ENCODE measurements at regions not wholly inside any gene's neighbourhood (a gene's known extent, or its start where the extent isn't known, plus 50 kb on each side); places are given as distances from the start of the nearest gene placed in this dataset.

DNA sequence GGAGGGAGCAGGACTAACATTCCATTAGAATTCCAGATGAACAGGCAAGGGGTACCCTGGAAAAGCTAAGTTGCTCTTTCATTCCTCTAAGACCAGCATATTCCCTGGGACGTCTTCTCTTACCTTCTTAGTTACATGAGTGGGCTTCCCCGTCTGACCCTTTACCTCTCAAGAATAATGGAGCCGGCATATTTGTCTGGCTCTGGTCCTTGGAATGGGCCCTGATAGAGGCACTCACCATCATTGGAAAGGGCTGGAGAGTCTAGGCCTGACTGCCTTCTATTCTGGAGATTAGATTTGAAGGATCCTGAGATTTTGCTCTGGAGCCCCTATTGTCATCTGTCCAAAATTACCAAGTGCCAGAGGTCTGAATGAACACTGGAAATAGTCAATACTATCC lies 347.5 kb downstream of the MYCN start:
- TF ChIP-seq, protein P1, sequence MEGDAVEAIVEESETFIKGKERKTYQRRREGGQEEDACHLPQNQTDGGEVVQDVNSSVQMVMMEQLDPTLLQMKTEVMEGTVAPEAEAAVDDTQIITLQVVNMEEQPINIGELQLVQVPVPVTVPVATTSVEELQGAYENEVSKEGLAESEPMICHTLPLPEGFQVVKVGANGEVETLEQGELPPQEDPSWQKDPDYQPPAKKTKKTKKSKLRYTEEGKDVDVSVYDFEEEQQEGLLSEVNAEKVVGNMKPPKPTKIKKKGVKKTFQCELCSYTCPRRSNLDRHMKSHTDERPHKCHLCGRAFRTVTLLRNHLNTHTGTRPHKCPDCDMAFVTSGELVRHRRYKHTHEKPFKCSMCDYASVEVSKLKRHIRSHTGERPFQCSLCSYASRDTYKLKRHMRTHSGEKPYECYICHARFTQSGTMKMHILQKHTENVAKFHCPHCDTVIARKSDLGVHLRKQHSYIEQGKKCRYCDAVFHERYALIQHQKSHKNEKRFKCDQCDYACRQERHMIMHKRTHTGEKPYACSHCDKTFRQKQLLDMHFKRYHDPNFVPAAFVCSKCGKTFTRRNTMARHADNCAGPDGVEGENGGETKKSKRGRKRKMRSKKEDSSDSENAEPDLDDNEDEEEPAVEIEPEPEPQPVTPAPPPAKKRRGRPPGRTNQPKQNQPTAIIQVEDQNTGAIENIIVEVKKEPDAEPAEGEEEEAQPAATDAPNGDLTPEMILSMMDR (IDR thresholded peaks at IDR 0.05; ENCODE audit: poor library complexity, severe bottlenecking), result no peak
- Histone ChIP-seq H3K27me3 (ENCODE audit: insufficient read depth, poor library complexity, severe bottlenecking) (no peaks in the 10 kb centered on the region), H3K9me3 (ENCODE audit: severe bottlenecking) (no peaks in the 10 kb centered on the region), H3K27ac (ENCODE audit: poor library complexity, severe bottlenecking) (no peak overlapping the region), H3K36me3 (ENCODE audit: low read depth) (no peaks in the 10 kb centered on the region), H3K4me3 (ENCODE audit: severe bottlenecking) (no peak overlapping the region), H3K4me1 (ENCODE audit: insufficient read depth, poor library complexity, severe bottlenecking) (no peaks in the 10 kb centered on the region)
- ATAC-seq (ENCODE audit: low read depth), result no peak
- no peak for DNase-seq (ENCODE audit: low spot score)

DNA sequence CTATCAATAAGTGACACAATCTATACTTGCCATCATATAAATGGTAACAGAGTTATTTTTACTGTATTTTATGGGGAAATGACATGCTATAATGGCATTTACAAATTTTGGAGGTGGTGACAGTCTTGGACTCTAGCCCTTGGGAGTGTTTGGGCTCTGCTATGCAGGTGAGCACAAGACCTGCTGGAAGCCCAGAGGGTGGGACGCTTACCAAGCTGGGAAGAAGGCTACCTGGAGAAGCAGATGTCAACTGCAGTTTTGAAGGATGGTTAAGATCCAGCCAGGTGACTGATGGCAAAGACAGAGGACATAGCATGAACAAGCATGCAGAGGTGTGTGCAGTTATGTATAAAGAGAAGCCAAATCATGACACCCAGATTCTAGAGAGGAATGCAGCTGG lies 346.9 kb downstream of the MYCN start:
- Histone ChIP-seq H3K4me3 (ENCODE audit: severe bottlenecking) (no peak overlapping the region), H3K36me3 (ENCODE audit: low read depth) (no peaks in the 10 kb centered on the region), H3K27ac (ENCODE audit: poor library complexity, severe bottlenecking) (no peak overlapping the region), H3K4me1 (ENCODE audit: insufficient read depth, poor library complexity, severe bottlenecking) (no peaks in the 10 kb centered on the region), H3K9me3 (ENCODE audit: severe bottlenecking) (no peaks in the 10 kb centered on the region), H3K27me3 (ENCODE audit: insufficient read depth, poor library complexity, severe bottlenecking) (no peaks in the 10 kb centered on the region)
- ATAC-seq (ENCODE audit: low read depth) (no peak), DNase-seq (ENCODE audit: low spot score) (no peak)
- TF ChIP-seq, protein P1 (IDR thresholded peaks at IDR 0.05; ENCODE audit: poor library complexity, severe bottlenecking), result no peak

DNA sequence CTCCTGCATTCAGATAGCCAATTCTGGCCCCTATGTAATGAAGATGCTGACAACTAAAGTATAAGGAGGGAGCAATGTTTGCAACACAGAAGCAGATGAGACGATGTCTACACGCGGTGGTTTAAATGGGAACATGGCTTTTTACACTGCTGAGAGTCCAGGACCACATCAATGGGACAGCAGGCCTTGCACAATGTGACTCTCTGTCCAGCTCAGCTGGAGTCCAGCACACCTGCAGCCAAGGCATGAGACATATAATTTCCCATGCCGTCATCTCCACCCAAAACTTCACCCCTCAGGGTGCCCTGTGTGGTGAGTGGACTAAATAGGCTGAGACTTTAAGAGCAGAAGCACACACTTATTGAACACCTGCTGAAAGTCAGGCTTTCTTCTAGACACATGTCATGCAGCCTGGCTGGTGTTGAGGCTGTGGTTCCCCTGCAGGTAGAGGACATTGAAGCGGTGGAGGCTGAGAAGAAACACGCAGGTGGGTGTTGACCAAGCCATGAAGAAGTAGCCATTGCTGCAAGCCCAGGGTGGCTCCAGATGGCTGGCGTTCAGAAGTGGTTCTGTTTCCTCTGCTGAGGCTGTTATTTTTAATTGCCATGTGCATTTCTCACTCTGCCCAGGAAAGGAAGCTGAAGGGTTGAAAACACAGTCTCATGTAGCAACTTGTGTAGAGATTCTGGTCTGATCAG lies 345.6 kb downstream of the MYCN start:
- DNase-seq (ENCODE audit: low spot score) (no peak), ATAC-seq (ENCODE audit: low read depth) (no peak)
- no peaks in the 10 kb centered on the region for H3K27me3 ChIP-seq (ENCODE audit: insufficient read depth, poor library complexity, severe bottlenecking)
- no peaks in the 10 kb centered on the region for H3K9me3 ChIP-seq (ENCODE audit: severe bottlenecking)
- H3K27ac ChIP-seq (ENCODE audit: poor library complexity, severe bottlenecking), result no peak overlapping the region
- H3K4me1 ChIP-seq (ENCODE audit: insufficient read depth, poor library complexity, severe bottlenecking), result no peaks in the 10 kb centered on the region
- no peaks in the 10 kb centered on the region for H3K36me3 ChIP-seq (ENCODE audit: low read depth)
- TF ChIP-seq, protein P1 (IDR thresholded peaks at IDR 0.05; ENCODE audit: poor library complexity, severe bottlenecking), result no peak
- no peak overlapping the region for H3K4me3 ChIP-seq (ENCODE audit: severe bottlenecking)

DNA sequence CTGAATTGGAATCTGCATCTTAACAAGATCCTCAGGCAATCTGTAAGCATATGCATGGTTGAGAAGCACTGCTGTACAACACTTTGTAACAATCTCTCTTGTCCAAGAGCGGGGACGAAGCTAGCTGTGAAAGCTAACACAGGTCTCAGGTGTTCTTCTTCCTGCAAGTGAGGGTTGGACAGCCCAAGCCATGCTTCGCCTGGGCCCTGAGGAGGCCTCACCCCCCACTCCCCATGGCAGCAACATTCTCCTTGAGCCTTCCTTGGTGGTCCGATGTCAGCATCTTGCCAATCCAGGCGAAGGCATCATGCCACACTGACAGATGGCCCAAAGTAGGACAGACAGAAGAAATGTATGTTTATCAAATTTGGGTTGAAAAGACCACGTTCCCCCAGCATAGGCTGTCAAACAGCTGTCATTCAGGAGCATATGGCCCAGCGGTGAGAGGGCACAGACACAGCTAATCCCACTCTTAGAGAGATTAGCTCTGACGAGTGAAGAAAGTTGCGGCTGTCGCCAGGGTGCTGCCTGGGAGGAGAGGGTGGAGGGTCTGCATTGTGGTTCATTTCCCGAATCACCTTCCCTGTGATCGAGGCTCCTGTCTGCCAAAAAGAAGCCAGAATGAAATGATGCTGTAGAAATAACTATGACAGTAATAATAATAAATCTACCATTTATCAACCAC lies 344.7 kb downstream of the MYCN start:
- TF ChIP-seq, protein P1 (IDR thresholded peaks at IDR 0.05; ENCODE audit: poor library complexity, severe bottlenecking), result no peak
- H3K9me3 ChIP-seq (ENCODE audit: severe bottlenecking), result no peaks in the 10 kb centered on the region
- no peaks in the 10 kb centered on the region for H3K4me1 ChIP-seq (ENCODE audit: insufficient read depth, poor library complexity, severe bottlenecking)
- H3K4me3 ChIP-seq (ENCODE audit: severe bottlenecking), result no peak overlapping the region
- ATAC-seq (ENCODE audit: low read depth) (no peak), DNase-seq (ENCODE audit: low spot score) (no peak)
- no peak overlapping the region for H3K27ac ChIP-seq (ENCODE audit: poor library complexity, severe bottlenecking)
- H3K36me3 ChIP-seq (ENCODE audit: low read depth), result no peaks in the 10 kb centered on the region
- no peaks in the 10 kb centered on the region for H3K27me3 ChIP-seq (ENCODE audit: insufficient read depth, poor library complexity, severe bottlenecking)

Data from RWPE2 (cell line).